ENCODE measurements at regions not wholly inside any gene's neighbourhood (a gene's known extent, or its start where the extent isn't known, plus 50 kb on each side); places are given as distances from the start of the nearest gene placed in this dataset.

GRCh38 chr1:229778794-229779193, 152.7 kb downstream of the URB2 start:
- H3F3A ChIP-seq (replicated peaks; ENCODE audit: insufficient read depth) = no peaks in the 10 kb centered on the region
- DNase-seq = no peak
- WGBS (ENCODE audit: low lambda C conversion rate) = 34% methylated on average over 5 of the region's 5 CpGs
- H3K27me3 ChIP-seq (ENCODE audit: insufficient read depth) = no peaks in the 10 kb centered on the region
- H3K36me3 ChIP-seq (replicated peaks in 1 of 2; ENCODE audit: control insufficient read depth in 1 of 2, insufficient read depth in 2 of 2, low read length in 1 of 2) = no peaks in the 10 kb centered on the region
- H3K9me2 ChIP-seq = no peaks in the 10 kb centered on the region
- no peak overlapping the region for H3K9ac ChIP-seq
- no peaks in the 10 kb centered on the region; a peak in 1 of 4 replicates for H3K4me1 ChIP-seq (ENCODE audit: control insufficient read depth in 1 of 2, insufficient read depth in 2 of 2, low read depth in 1 of 2, low read length in 1 of 2)
- no peak overlapping the region for H3K4me2 ChIP-seq
- CTCF ChIA-PET = interaction anchor here (0.7 kb wide), 1 partner anchor 264 kb away, joined by 3 read pairs; no protein-coding TSS in a partner anchor
- H3K4me3 ChIP-seq (ENCODE audit: low read depth in 2 of 2, low read length in 1 of 2) = no peak overlapping the region
- TF ChIP-seq EP300 (IDR thresholded peaks at IDR 0.05; ENCODE audit: borderline replicate concordance in 1 of 2, low read depth in 1 of 2, low read length in 1 of 2) (no peak), MXI1 (IDR thresholded peaks at IDR 0.05; ENCODE audit: low read depth, low read length) (no peak), USF2 (IDR thresholded peaks at IDR 0.05; ENCODE audit: borderline replicate concordance, low read depth, low read length) (no peak), RFX5 (IDR thresholded peaks at IDR 0.05; ENCODE audit: low read length) (no peak), TEAD4 (IDR thresholded peaks at IDR 0.05; ENCODE audit: borderline replicate concordance, insufficient read depth) (no peak), ZBTB33 (IDR thresholded peaks at IDR 0.05; ENCODE audit: borderline replicate concordance, low read depth) (no peak), EZH2phosphoT487 (IDR thresholded peaks at IDR 0.05; ENCODE audit: borderline replicate concordance, low read depth) (no peak), NFIC (IDR thresholded peaks at IDR 0.05; ENCODE audit: borderline replicate concordance) (no peak), FOXM1 (IDR thresholded peaks at IDR 0.05; ENCODE audit: low read depth) (no peak), PBX3 (IDR thresholded peaks at IDR 0.05) (no peak), ELF1 (IDR thresholded peaks at IDR 0.05) (no peak), NRF1 (IDR thresholded peaks at IDR 0.05; ENCODE audit: low read depth, low read length) (no peak), RCOR1 (IDR thresholded peaks at IDR 0.05; ENCODE audit: low read length) (no peak), RAD21 (IDR thresholded peaks at IDR 0.05; ENCODE audit: low read length) (no peak), FOXJ3 (CRISPR knock-in tag; IDR thresholded peaks at IDR 0.05) (no peak), SIN3A (IDR thresholded peaks at IDR 0.05; ENCODE audit: borderline replicate concordance, low read depth, low read length) (no peak), GATA2 (CRISPR knock-in tag; IDR thresholded peaks at IDR 0.05) (no peak)
- no peaks in the 10 kb centered on the region for H3K79me2 ChIP-seq (ENCODE audit: insufficient read depth)
- no peaks in the 10 kb centered on the region for H3K9me3 ChIP-seq
- H3K27ac ChIP-seq (ENCODE audit: low read depth in 2 of 2, low read length in 1 of 2) = no peak overlapping the region
- no peak overlapping the region for H2AFZ ChIP-seq (ENCODE audit: low read depth)
- POLR2A ChIA-PET = no interaction called here
- H4K20me1 ChIP-seq (ENCODE audit: insufficient read depth) = no peaks in the 10 kb centered on the region

Data from SK-N-SH (cell line).